Right lobe of liver (tissue), 4 donors: ENCODE measurements at regions not wholly inside any gene's neighbourhood (a gene's known extent, or its start where the extent isn't known, plus 50 kb on each side); places are given as distances from the start of the nearest gene placed in this dataset.

Source experiments
- POLR2A ChIP-seq: fragments of 450-650 bp; IDR thresholded peaks from one replicate; pipeline ENCODE4 v1.6.1; 2017; ENCODE audit warnings: antibody characterized with exemption, mild to moderate bottlenecking
- TF ChIP-seq, protein P1 (sequence below), 4 donors: fragments of 200-600 bp in 3 of 4; fragments of 450-650 bp in 1 of 4; IDR thresholded peaks; one replicate each; pipeline versions ENCODE4 v1.5.1 to v1.8.0; 2016 to 2022; ENCODE audit warnings: antibody characterized with exemption in 4 of 4, mild to moderate bottlenecking in 2 of 4
- donor health status: DM: no; HTN: no; CAD: no.
- donor health status: DM: no; HTN: no; CAD: no.
- donor health status: DM: no; HTN: yes; CAD: no.

DNA sequence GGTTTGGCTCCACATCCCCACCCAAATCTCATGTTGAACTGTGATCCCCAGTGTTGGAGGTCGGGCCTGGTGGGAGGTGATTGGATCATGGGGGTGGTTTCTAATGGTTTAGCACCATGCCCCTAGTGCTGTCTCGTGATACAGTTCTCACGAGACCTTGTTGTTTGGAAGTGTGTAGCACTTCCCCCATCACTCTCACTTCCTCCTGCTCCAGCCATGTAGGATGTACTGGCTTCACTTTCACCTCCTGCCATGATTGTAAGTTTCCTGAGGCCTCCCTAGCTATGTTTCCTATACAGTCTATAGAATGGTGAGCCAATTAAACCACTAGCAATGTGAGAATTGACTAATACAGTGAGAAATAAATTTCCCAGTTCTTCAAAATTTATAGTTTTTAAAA lies 325.9 kb downstream of the FSIP2 start:
- TF ChIP-seq, protein P1, sequence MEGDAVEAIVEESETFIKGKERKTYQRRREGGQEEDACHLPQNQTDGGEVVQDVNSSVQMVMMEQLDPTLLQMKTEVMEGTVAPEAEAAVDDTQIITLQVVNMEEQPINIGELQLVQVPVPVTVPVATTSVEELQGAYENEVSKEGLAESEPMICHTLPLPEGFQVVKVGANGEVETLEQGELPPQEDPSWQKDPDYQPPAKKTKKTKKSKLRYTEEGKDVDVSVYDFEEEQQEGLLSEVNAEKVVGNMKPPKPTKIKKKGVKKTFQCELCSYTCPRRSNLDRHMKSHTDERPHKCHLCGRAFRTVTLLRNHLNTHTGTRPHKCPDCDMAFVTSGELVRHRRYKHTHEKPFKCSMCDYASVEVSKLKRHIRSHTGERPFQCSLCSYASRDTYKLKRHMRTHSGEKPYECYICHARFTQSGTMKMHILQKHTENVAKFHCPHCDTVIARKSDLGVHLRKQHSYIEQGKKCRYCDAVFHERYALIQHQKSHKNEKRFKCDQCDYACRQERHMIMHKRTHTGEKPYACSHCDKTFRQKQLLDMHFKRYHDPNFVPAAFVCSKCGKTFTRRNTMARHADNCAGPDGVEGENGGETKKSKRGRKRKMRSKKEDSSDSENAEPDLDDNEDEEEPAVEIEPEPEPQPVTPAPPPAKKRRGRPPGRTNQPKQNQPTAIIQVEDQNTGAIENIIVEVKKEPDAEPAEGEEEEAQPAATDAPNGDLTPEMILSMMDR (IDR thresholded peaks at IDR 0.05), result no peak
- TF ChIP-seq POLR2A, result no peak
